HG03066 (cell line): ENCODE measurements at regions not wholly inside any gene's neighbourhood (a gene's known extent, or its start where the extent isn't known, plus 50 kb on each side); places are given as distances from the start of the nearest gene placed in this dataset.
A peak's percentile ranks its signal among the peaks of the same experiment; 100 is the strongest.
"Not testable (repeated sequence)": the region's sequence is repeated elsewhere in the genome, so short reads cannot be mapped to it uniquely, and the experiment has no call there.

Experiments
- ATAC-seq: cut with Tn5 transposase; IDR thresholded peaks from one replicate; pipeline ENCODE4 v1.9.1; 2021; ENCODE audit warnings: low read depth; ENCODE audit not compliant: unreplicated experiment

GRCh38 chr13:80904386-80904785 is 563.5 kb upstream of the SPRY2 start:
- no peak for ATAC-seq

GRCh38 chr13:80903911-80904310 is 563.0 kb upstream of the SPRY2 start:
- ATAC-seq = no peak

GRCh38 chr13:80901530-80901929 is 560.6 kb upstream of the SPRY2 start:
- no peak for ATAC-seq

- no peak for ATAC-seq
Measured at GRCh38 chr13:80901111-80901510, 560.2 kb upstream of the SPRY2 start.

- ATAC-seq = no peak
Measured at GRCh38 chr13:80900561-80900960, 559.6 kb upstream of the SPRY2 start.

GRCh38 chr13:80897641-80898040 is 556.7 kb upstream of the SPRY2 start:
- not testable (repeated sequence) for ATAC-seq

- ATAC-seq = no peak
Measured at GRCh38 chr13:80894917-80895316, 554.0 kb upstream of the SPRY2 start.

GRCh38 chr13:80889829-80890228 is 548.9 kb upstream of the SPRY2 start:
- ATAC-seq = no peak

GRCh38 chr13:80888390-80888789 is 547.5 kb upstream of the SPRY2 start:
- ATAC-seq = no peak

GRCh38 chr13:80884056-80884785 is 543.3 kb upstream of the SPRY2 start:
- no peak for ATAC-seq

GRCh38 chr13:80883545-80883944 is 542.6 kb upstream of the SPRY2 start:
- no peak for ATAC-seq

GRCh38 chr13:80881942-80882445 is 541.1 kb upstream of the SPRY2 start:
- ATAC-seq = no peak

GRCh38 chr13:80881495-80881894 is 540.6 kb upstream of the SPRY2 start:
- no peak for ATAC-seq

GRCh38 chr13:80881034-80881433 is 540.1 kb upstream of the SPRY2 start:
- no peak for ATAC-seq

- no peak for ATAC-seq
Measured at GRCh38 chr13:80877944-80878241, 537.0 kb upstream of the SPRY2 start.

GRCh38 chr13:80877209-80877943 is 536.5 kb upstream of the SPRY2 start:
- ATAC-seq = no peak

- ATAC-seq = peak; percentile 99
Measured at GRCh38 chr13:80873589-80873988, 532.7 kb upstream of the SPRY2 start.

GRCh38 chr13:80871971-80872370 is 531.0 kb upstream of the SPRY2 start:
- ATAC-seq = not testable (repeated sequence)

GRCh38 chr13:80871481-80871880 is 530.6 kb upstream of the SPRY2 start:
- no peak for ATAC-seq

- no peak for ATAC-seq
Measured at GRCh38 chr13:80870186-80870585, 529.3 kb upstream of the SPRY2 start.

- no peak for ATAC-seq
Measured at GRCh38 chr13:80866921-80867320, 526.0 kb upstream of the SPRY2 start.

GRCh38 chr13:80865329-80865728 is 524.4 kb upstream of the SPRY2 start:
- no peak for ATAC-seq
